ENCODE measurements at regions not wholly inside any gene's neighbourhood (a gene's known extent, or its start where the extent isn't known, plus 50 kb on each side); places are given as distances from the start of the nearest gene placed in this dataset.

DNA sequence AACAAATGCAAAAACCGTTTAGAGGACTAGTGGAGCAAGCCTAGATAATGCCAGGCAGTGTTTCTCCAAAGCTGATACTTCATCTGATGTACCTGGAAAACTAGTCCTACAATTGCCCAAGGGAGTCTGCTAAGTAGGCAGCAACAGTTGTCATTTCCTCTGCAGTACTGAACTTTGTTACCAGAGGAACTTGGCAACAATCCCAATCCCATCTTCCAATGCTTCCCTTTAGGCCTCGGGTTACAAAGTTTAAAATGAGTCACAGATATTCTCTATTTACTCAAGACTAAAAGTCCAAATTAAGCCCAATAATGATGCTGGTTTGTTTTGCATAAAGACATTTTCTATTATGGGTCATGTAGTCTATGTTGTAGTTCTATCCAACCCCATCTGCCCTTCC lies 120.0 kb upstream of the GLRA2 start:
- TF ChIP-seq, protein P1, sequence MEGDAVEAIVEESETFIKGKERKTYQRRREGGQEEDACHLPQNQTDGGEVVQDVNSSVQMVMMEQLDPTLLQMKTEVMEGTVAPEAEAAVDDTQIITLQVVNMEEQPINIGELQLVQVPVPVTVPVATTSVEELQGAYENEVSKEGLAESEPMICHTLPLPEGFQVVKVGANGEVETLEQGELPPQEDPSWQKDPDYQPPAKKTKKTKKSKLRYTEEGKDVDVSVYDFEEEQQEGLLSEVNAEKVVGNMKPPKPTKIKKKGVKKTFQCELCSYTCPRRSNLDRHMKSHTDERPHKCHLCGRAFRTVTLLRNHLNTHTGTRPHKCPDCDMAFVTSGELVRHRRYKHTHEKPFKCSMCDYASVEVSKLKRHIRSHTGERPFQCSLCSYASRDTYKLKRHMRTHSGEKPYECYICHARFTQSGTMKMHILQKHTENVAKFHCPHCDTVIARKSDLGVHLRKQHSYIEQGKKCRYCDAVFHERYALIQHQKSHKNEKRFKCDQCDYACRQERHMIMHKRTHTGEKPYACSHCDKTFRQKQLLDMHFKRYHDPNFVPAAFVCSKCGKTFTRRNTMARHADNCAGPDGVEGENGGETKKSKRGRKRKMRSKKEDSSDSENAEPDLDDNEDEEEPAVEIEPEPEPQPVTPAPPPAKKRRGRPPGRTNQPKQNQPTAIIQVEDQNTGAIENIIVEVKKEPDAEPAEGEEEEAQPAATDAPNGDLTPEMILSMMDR (IDR thresholded peaks at IDR 0.05) = no peak

DNA sequence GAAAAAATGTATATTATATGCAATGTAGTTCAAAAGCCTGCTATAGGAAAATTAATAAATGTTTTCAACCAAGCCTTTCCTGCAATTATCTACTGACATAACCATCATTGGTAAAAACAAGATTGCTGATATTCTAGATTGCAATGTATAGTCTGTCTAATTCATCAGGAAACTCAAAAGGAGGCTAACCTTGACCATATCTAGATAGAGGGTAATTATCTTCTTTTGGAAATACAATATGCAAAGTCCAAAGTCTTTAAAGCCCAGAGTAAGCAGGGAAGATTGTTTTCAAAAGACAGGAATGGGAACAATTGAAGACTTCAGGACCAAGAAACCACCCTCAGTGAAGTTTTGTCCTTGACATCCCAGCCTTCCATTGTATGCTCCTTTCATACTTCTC lies 123.1 kb upstream of the GLRA2 start:
- TF ChIP-seq, protein P1 (IDR thresholded peaks at IDR 0.05) = no peak

DNA sequence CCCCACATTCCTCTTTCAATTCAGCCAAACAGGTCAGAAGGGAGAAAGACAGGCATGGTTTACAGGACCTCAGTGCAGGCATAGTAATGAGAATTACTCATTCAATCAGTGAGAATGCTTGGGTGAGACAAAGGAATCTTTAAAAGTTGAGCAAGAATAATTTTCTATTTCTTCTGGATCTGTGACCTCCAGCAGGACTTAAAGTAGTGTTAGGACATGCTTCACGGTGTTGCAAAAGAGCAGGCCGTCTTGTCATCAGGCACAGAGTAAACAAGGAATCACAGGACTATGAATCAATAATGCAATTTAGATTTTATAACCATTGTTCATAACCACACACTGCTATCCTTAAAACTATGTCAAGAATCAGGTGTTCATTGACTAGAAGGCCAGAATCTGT lies 130.6 kb upstream of the GLRA2 start:
- TF ChIP-seq, protein P1 (IDR thresholded peaks at IDR 0.05) = no peak

DNA sequence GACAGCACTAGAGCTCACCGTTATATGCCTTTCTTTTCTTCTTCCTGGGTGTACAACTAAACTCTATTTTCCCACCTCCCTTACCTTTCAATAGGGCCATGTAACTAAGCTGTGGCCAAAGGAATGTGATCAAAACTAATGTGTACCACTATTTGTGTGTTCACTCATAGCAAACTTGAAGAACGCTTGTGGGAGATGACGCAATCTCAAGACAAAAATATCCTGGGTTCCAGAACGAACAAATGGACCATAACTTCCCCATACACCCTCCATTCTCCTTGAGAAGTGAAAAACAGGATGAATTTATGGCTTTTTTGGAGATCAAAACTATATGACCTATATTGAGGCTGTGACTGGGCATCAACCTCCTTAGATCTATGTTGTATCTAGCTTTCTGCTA lies 139.7 kb upstream of the GLRA2 start:
- TF ChIP-seq, protein P1 (IDR thresholded peaks at IDR 0.05) = no peak

- TF ChIP-seq, protein P1 (IDR thresholded peaks at IDR 0.05) = no peak
Measured at GRCh38 chrX:14386981-14387380, 142.4 kb upstream of the GLRA2 start.

GRCh38 chrX:14380044-14380443 lies 149.3 kb upstream of the GLRA2 start:
- TF ChIP-seq, protein P1 (IDR thresholded peaks at IDR 0.05) = no peak

DNA sequence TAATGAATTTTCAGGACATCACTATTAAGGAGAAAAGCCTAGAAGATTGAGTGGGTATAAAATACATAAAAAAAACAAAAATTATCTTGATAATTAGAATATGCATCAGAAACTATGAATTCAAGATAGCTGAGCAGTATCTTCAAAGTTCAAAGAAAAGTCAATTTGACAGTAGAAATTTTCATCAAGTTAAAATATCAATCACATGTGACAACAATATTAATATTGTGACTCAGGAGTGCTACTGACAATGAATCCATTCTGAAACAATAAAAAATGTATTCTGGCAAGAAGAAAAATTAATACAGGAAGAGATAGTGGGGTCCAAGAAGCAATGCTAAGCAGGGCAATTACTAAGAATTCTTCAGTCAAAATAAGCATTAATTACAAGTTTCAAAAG lies 151.9 kb upstream of the GLRA2 start:
- TF ChIP-seq, protein P1 (IDR thresholded peaks at IDR 0.05) = no peak

GRCh38 chrX:14363728-14364127 lies 165.6 kb upstream of the GLRA2 start:
- TF ChIP-seq, protein P1 (IDR thresholded peaks at IDR 0.05) = no peak

Data from LNCAP (cell line).